ENCODE measurements at regions not wholly inside any gene's neighbourhood (a gene's known extent, or its start where the extent isn't known, plus 50 kb on each side); places are given as distances from the start of the nearest gene placed in this dataset.

DNA sequence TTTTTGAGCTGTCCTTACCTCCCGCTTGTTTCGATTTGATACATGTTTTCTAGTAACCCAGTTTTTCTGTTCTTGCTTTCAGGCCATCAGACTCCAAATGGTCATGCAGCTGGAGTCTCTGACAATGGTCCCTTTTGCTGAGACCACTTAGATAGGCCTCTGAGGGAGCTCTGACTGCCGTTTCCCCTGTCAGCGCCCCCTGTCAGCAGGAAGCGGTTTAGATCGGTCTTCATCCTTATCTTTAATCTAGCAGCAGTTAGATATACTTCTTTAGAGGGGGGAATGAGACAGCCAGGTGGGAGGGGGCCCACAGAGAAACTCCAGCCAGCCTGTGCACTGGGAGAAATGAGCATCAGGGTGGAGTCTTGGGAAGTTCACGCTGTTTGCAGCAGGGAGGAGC, 457.9 kb downstream of the GPAT3 start:
- TF ChIP-seq GABPB1 (CRISPR knock-in tag; IDR thresholded peaks at IDR 0.05) (no peak), ZBED1 (IDR thresholded peaks at IDR 0.05) (no peak)
- TF ChIP-seq, protein P1, sequence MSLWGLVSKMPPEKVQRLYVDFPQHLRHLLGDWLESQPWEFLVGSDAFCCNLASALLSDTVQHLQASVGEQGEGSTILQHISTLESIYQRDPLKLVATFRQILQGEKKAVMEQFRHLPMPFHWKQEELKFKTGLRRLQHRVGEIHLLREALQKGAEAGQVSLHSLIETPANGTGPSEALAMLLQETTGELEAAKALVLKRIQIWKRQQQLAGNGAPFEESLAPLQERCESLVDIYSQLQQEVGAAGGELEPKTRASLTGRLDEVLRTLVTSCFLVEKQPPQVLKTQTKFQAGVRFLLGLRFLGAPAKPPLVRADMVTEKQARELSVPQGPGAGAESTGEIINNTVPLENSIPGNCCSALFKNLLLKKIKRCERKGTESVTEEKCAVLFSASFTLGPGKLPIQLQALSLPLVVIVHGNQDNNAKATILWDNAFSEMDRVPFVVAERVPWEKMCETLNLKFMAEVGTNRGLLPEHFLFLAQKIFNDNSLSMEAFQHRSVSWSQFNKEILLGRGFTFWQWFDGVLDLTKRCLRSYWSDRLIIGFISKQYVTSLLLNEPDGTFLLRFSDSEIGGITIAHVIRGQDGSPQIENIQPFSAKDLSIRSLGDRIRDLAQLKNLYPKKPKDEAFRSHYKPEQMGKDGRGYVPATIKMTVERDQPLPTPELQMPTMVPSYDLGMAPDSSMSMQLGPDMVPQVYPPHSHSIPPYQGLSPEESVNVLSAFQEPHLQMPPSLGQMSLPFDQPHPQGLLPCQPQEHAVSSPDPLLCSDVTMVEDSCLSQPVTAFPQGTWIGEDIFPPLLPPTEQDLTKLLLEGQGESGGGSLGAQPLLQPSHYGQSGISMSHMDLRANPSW (CRISPR knock-in tag; IDR thresholded peaks at IDR 0.05): no peak

All from K562 (cell line).